Activated T-cell treated with anti-CD3 and anti-CD28 coated beads for 1 hour (primary cell): ENCODE measurements at regions not wholly inside any gene's neighbourhood (a gene's known extent, or its start where the extent isn't known, plus 50 kb on each side); places are given as distances from the start of the nearest gene placed in this dataset.

Experiments
- DNase-seq: peaks from one replicate; pipeline ENCODE4 v3.0.0-alpha.2; 2020; ENCODE audit warnings: low read depth

GRCh38 chr14:97726676-97727075 is 929.5 kb downstream of the VRK1 start:
- no peak for DNase-seq

- no peak for DNase-seq
Observed at GRCh38 chr14:97730706-97731105, 933.5 kb downstream of the VRK1 start.

GRCh38 chr14:97731800-97732199 is 934.6 kb downstream of the VRK1 start:
- DNase-seq = no peak

- DNase-seq = no peak
Observed at GRCh38 chr14:97747316-97747715, 950.1 kb downstream of the VRK1 start.

GRCh38 chr14:97748616-97749015 is 951.4 kb downstream of the VRK1 start:
- DNase-seq = no peak

GRCh38 chr14:97757491-97757890 is 960.3 kb downstream of the VRK1 start:
- DNase-seq = no peak

- DNase-seq = no peak
Observed at GRCh38 chr14:97760050-97760449, 962.9 kb downstream of the VRK1 start.

GRCh38 chr14:97762386-97762785 is 965.2 kb downstream of the VRK1 start:
- DNase-seq = no peak

- no peak for DNase-seq
Observed at GRCh38 chr14:97771340-97772045, 974.3 kb downstream of the VRK1 start.

GRCh38 chr14:97773598-97773997 is 976.4 kb downstream of the VRK1 start:
- DNase-seq = no peak

GRCh38 chr14:97776890-97777558 is 979.8 kb downstream of the VRK1 start:
- DNase-seq = no peak

GRCh38 chr14:97777622-97778355 is 980.6 kb downstream of the VRK1 start:
- no peak for DNase-seq

GRCh38 chr14:97779140-97779539 is 982.0 kb downstream of the VRK1 start:
- no peak for DNase-seq

GRCh38 chr14:97780804-97781203 is 983.6 kb downstream of the VRK1 start:
- no peak for DNase-seq

- no peak for DNase-seq
Observed at GRCh38 chr14:97781961-97782360, 984.8 kb downstream of the VRK1 start.

GRCh38 chr14:97782871-97783414 is 985.8 kb downstream of the VRK1 start:
- no peak for DNase-seq

- DNase-seq = no peak
Observed at GRCh38 chr14:97785495-97785894, 988.3 kb downstream of the VRK1 start.

- DNase-seq = no peak
Observed at GRCh38 chr14:97788364-97788763, 991.2 kb downstream of the VRK1 start.

GRCh38 chr14:97788846-97789526 is 991.8 kb downstream of the VRK1 start:
- no peak for DNase-seq

GRCh38 chr14:97791072-97791471 is 993.9 kb downstream of the VRK1 start:
- DNase-seq = no peak

GRCh38 chr14:97791906-97792305 is 994.7 kb downstream of the VRK1 start:
- no peak for DNase-seq

GRCh38 chr14:97796511-97796910 is 999.3 kb downstream of the VRK1 start:
- DNase-seq = no peak
